GM19467 (cell line): ENCODE measurements at regions not wholly inside any gene's neighbourhood (a gene's known extent, or its start where the extent isn't known, plus 50 kb on each side); places are given as distances from the start of the nearest gene placed in this dataset.

Source experiments
- ATAC-seq: cut with Tn5 transposase; IDR thresholded peaks from one replicate; pipeline ENCODE4 v1.9.1; 2021; ENCODE audit warnings: mild to moderate bottlenecking, moderate library complexity; ENCODE audit not compliant: unreplicated experiment

DNA sequence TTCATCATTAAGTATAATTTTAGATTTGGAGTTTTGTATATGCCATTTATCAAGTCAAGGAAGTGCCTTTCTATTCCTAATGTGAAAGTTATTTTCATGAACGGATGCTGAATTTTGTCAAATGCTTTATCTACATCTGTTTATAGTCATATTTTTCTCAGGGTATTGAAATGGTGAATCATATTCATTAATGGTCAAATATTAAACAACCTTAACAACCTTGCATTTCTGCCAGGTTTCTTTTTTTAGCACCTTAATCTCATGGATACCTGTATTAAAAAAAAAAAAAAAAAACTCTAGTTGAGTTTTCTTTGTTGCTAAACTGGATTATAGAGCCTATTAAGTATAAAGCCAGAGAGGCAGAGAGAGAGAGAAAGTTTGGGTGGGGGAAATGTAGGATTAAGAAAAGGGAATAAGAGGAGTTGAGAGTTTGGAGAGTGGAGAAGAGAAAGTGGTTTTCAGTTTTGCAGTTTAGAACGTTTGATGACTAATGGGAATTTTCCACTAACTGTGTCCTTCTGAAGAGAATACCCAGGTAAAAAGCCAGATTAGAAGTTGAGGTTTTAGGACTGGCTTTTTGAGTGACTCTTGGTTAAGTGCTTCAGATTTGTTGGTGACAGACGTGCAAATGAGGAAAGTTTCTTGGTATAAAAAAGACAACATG is 305.0 kb downstream of the HLX start:
- ATAC-seq, result no peak

DNA sequence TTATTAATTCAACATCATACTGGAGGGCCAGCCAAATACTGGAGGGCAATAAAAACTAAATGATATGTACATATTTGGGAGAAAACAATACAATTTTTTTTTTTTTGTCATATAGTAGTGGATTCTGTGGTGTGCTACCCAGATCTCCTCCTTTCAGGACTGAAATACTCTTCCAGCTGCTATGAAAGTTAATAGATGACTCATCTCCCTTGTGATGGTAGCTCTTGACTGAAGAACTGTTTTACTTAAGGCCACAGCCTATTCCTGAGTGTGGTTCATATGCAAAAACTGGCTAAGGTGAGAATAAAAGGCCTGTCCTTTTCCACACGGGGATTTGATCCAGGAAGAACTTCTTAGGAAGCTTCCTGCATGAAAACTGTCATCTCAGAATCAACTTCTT is 307.9 kb downstream of the HLX start:
- ATAC-seq, result no peak

DNA sequence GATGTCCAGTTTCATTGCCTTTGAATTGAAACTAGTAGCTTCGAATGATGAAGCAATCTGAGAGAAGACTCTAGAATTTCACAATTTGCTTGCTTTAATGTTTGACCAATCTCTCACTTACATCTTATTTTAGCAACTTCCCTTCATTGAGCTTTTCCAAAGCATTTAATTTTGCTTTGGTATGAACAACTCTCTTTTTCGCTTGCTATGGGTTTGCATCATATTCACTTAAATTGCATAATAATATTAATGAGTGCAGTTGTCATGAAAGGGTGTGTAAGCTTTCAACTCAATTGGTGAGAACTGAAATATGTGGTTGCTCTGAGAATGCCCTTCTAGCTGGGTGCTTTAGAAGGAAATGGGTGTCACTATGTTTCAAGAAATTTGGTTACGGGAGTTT is 309.2 kb downstream of the HLX start:
- ATAC-seq, result no peak

DNA sequence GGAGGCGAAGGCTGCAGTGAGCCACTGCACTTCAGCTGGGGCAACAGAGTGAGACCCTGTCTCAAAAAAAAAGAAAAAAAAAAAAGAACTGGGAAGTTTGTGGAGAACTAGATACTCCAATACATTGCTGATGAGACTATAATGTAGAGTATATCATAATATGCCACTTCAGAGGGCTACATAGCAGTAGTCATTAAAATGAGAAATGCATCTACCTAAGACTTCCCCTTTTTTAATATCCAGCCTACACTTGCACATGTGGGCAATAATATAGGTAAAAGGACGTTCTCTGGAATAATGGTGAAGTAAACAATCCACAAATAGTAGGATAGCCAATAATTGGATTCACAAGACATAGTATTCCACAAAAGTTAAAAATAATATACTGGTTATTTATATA is 311.0 kb downstream of the HLX start:
- no peak for ATAC-seq

DNA sequence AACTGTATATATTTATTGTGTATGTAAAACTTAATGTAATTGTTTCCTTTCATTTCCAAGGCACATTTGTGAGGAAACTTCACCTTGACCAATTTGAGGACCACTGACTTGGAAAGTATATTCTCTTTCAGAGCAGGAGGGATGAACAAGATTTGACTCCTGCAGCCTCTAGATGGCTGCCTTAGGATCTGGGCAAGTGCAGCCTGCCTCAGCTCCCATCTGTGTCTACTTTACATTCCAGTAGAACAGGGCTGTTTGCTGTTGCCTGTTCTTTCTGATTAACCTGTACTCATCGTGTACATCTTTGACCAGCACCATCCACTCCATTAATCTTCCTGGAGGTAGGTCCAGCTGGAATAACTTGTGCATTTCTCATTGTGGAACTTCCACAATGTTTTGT is 312.8 kb downstream of the HLX start:
- ATAC-seq, result no peak

DNA sequence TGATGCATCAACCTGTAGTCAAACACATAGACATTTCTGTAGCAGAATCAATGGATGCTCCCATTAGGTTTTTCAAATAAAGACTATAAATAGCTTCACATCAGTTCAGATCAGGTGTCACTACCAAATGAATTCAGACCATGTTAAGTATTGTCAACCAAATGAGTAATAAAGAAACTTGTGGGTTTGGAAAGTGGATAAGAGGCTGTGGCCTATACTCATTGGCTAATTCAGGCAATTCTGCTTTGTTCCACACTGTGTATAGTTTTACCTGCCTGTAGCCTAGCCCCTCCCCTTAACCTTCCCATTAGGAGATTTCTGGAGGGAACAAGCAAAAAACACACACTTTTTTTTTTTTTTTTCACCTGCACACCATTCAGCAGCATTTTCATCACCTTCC is 321.2 kb downstream of the HLX start:
- no peak for ATAC-seq

DNA sequence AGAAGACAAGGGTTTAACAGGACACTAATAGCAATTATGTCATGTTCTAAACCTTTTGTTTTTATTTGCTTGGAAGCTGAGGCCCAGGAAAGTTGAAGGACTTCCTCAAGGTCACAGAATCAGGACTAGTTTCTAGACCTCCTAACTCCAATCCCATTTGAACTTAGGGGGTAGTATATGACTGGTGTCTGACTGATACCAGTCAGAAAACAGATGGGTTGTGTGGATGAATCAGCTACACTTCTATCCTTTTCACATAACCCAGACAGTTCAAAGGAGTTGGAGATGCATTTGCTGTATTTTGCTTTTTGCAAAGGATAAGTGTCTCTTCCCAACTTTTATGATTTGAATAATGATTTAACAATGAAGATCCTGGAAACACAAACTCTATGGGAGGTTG is 322.5 kb downstream of the HLX start:
- no peak for ATAC-seq

DNA sequence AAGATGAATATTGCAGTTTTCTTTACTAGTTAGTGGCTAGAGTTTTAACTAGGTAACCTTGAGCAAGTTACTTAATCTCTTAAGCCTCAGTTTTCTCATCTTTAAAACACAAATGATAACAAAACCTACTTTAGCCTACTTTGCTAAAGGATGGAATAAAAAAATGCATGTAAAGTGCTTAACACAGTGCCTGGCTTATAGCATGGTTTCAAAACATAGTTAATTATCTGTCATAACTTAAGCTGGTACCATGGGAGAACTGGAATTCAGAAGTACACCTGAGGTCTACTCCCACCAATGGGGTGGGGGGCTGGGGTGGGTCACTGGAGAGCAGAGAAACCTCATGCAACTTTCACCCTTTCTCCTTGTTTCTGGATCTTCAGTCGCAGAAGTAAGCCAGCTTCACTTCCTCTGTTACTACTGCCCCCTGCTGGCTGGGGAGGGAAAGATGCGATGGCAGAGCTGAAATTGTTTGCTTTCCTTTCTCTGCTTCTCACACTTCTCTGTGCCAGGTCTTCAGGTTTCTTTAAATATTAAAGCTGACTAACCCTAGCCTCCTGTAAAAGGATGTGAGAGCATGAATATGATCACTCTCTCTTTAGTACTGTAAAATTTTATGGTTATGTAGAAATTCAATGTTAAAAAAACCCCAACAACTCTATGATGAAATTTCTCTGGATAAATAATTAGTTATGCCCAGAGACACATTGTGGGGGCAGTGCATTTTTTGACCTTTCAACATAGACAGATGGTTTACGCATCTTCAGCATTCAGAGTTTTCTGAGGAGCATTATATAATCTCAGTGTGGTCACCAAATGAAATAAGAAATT is 324.2 kb downstream of the HLX start:
- peak; percentile 82 for ATAC-seq

DNA sequence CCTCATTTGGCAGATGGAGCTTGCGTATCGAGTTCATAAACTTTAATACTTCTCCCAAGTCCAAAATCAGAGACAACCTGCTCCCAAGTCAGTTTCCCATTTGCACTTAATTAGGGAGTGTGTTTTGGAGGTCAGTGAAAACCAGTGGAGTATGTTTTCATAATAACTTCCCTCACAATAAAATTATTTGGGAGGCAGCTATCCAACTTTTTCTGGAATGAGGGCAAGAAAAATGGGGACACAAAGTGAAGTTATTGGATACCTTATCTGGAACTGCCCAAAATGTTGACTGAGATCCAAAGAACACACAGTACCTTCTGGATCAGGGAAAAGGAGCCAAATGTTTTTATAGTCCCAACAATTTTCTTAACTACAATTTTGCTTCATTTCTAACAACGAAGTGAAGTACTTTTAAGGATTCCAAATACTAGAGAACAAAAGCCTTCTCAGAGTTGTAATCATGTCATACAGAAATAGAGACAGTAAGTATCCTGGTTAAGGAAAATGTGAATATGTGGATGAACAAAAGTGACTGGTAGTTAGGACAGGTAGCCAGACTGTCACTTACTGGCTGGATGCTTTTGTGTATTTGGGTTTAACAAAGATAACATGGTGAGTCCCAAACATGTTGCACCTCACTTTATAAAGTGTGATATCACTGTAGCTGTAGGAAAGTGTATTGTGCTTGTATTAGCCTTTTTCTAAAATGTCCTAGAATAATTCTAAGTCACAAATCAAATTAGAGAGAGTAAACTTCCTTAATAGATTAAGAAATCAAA is 325.0 kb downstream of the HLX start:
- ATAC-seq, result no peak

DNA sequence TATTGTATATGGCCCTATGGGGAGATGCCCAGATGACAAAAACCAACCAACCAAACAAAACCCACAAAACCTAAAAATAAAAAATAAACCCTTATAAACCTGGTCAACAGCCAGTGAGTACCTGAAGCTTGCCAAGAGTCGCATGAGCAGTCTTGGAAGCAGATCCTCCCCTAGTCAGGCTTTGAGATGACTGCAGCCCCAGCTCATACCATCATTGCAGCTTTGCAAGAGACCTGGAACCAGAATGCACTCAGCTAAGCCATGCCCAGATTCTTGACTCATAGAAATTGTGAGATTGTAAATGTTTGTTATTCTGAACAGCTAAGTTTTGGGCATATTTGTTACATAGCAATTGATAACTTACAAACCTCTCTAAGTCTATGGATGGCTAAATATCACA is 326.8 kb downstream of the HLX start:
- ATAC-seq, result no peak

DNA sequence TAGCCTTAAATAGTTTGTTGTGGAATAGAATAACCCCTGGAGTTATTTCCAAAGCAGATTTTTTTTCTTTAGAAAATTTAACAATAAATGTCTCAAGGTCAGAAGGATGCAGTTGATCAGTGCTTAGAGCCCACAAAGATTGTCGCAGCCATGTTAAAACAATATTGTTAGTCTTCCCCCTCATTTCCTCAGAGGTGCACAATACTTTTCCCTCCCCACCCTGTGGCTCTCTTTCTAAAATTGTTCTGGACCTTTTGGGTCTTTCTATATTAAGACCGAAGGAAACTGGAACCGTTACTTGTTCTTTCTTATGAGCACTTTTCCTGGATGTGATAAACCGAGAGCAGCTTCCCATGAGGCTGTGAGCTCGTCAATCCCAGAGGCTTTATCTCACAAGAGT is 333.7 kb downstream of the HLX start:
- no peak for ATAC-seq

DNA sequence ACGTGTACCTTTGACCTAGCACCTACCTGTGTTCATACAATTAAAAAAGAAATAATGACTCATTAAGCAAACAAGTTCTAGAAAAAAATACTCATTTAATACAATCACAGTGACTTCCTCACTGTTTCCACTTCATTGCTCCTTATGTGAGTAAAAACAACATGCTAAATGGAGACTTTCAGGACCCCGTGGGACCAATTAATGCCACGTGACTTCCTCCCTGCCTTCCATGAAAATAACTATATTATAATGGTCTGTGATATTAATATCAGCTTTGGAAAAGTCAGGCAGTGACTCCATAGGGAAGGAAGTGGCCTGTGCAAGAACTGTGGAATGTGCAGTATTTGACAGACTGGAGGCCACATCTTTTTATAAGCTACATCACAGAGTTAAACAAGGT is 337.8 kb downstream of the HLX start:
- no peak for ATAC-seq

DNA sequence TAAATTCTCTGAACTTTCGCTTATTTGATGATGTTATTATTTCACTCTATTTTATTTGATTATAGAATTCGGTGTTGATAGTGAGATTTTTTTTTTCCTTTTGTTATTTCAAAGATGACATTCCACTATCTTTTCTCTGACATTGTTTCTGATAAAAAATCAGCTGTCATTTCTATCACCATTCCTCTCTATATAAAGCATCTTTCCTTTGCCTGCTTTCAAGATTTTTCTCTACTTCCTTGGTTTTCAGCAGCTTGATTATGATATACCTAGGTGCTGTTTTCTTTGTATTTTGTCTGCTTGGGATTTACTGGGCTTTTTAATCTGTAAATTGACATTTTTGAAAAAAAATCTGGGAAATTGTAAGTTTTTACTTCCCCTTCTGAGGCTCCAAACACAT is 344.0 kb downstream of the HLX start:
- no peak for ATAC-seq

DNA sequence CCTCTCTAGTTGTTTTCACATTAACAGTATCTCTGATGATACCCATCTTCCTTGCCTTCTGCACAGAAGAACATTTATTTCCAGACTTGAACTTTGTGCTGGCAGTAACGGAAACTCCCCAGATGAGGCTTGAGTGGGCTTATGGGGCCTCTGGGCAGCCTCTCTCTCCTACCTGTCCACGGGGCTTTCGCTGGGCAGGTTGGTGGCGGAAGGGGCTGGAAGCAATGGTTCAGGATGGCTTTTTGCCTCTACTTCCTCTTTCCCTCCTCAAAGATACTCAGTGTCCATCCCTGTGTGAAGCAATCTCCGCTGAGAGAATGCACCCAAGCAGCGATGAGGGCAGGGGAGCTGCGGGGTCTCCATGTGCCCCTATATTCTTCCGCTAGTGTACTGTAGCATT is 348.2 kb downstream of the HLX start:
- ATAC-seq, result no peak

DNA sequence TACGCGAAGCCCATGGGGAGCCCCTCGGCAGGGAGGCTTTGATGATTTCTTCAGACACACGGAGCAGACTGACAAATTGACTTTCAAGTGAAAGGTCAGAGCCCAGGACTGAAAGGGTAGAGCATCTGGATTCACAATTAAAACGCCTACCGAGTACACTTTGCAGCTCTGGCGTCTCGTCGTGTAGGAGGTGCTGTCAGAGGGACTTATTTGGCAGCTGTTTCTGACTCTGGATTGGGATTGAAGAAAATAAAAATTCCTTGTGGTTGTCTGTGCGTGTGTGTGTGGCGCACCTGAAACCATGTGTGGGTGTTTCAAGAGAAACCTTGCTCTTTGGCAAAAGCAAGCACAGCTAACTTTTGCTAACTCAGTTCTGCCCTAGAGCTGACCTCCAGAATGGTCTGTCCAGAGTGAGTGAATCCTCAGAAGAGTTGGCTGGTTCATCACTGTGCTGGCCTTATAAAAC is 348.7 kb downstream of the HLX start:
- ATAC-seq, result no peak

DNA sequence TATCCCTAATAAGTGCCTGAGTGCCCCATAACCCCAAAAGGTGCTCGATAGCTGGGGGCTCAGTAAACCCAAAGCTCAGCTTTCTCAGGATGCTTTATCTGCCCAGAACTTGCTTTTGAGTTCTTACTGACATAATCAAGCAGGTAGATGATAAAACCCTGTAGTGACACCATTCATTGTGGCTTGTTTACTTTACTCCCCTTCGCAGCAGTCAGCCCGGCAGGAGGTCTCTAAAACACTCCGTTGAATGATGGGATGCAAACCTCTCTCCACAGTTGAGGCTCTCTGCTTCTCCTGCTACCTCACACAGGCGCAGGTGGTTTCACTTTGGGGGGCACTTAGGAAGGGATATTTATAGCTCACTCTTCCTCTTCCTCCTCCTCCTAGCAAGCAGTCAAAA is 349.4 kb downstream of the HLX start:
- ATAC-seq, result no peak

DNA sequence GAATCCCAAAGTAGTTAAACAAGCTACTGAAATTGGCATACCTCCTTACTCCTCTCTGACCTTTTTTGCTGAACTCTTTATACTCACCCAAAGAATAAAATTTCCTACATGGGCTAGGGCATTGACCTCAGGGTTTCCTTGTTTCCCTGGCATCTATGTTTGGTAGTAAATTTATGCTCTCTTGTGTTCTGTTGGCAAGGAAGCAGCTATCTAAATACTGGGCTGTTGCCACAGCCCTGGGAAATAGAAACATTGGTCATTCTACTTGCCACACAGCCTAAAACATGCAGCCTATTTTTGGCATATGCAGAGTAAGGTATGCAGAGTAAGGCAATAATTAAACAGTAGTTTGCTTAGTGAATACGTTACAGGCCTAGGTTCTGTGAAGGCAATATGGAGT is 351.4 kb downstream of the HLX start:
- no peak for ATAC-seq

DNA sequence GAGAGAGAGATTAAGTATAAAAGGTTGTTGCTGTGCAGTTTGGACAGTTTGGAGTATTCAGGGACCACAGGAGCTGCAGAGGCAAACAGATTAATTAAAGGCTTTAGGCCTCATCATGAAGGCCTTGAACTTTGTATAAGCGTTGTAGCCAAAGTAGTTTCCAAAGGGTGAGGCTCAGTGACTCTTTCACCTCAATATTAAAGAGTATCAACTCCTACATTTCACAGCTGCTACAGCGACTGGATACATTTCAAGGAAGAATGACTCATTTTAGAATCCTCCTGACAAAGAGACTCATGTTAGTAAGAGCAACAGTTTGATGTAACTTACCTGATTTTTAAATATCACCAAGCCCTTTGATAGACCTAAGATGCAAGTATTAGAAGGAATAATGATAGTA is 355.5 kb downstream of the HLX start:
- ATAC-seq, result no peak

DNA sequence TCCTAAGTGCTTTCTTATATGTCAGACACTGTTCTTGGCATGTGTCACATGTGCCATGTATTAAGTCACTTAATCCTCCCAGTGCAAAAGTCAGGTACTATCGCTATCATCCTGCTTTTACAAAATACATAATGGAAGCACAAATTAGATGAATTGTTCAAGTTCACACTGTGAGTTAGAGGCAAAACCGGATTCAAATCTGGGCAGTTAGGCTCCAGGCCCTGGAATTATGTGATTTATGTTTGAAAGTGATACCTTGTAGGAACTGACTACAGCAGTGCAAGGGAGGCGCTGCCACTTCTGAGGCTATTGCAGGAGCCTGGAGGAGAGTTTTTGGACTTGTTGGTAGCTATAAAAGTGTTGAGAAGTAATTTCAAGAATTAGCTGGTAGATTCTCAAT is 358.3 kb downstream of the HLX start:
- no peak for ATAC-seq

DNA sequence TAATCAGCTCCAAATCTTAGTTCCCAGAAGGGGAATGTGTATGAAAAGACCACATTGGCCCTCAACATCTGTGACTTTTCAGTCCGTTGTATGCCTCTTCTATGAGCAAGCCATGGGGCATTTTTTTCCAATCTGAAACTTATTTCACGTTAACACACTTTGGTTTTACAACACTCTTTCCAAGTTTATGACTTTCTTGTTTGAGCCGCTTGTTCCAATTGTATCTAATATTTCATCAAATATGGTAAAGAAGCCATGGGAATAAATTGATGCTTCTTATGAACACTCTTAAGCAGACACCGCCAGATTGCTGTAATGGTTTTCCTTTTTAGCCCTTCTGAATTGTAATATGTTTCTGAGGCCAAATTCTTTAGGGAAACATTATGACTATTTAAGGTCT is 359.9 kb downstream of the HLX start:
- ATAC-seq, result no peak

DNA sequence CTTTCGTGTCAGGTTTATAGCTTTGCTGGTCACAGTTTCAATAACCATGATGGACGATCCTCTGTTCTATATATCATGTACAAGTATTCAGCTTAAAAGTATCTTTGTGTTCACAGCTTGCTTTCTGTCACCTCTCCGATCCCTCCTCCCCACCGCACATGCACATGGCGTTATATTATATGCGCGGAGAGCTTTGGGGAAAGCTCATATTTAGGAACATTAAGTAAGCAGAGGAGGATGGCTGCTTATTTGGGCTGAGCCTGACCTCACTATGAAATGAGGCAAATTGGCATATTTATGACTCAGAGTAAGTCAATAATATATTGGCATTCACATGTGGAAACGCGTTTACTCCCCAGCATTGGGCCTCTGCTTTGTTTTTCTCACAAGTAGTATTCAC is 360.5 kb downstream of the HLX start:
- no peak for ATAC-seq

DNA sequence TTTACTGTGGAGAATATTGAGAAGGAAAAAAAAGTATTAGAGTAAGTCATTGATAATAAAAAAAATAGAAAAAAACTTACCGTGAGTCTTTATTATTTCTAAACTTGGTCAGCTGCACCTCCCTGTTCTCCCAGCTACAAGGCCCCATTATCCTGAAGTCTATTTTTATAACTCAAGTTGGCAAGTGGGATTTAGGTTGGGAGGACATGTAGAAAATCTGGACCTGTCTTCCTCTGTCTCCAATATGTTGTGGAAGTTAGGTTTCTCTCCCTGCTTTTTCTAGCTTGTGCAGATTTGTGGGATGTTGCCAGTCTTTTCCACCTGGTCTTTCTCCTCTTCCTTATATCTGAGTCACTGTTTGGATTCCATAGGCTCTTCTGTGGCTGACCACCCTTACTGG is 361.4 kb downstream of the HLX start:
- ATAC-seq, result no peak
